ENCODE measurements at regions not wholly inside any gene's neighbourhood (a gene's known extent, or its start where the extent isn't known, plus 50 kb on each side); places are given as distances from the start of the nearest gene placed in this dataset.

DNA sequence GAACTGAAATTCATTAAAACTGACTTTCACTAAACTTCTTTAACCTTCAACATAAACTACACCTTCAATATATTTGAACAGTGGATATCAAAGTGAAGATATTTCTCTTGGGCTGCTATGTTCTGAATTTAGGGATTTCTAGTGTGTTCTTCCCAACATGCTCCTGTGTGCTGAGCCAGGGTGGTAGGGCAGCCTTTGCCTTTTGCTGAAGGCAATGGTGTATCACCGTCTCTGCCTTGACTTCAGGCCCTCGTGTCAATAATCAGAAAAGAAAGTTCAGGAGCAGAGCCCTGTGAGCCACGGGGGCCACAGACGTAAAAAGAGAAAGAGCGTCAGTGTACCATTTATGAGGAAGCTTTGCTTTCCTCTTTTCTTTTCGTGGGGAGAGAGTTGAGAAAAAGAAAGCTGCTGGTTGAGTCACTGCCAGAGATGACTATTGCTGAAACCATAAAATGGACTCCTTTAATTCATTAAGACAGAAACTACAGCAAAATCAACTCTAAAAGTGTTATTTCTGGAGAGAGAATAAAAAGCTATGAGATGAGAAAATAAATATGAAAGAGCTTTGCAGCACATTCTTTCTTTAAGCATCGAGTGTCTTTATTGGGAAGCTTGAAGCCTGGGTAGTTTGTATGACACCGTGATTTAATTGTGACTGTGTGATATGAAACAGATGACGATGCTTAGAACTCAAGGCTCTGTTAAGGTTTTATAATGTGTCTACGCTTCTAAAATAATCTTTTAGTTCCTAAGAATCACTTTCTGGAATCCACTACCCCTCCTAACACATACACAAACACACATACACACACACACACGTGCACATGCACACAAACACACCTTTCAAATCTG is 271.8 kb upstream of the MTNR1B start:
- Histone ChIP-seq H3K79me1 (ENCODE audit: low read length) (no peaks in the 10 kb centered on the region), H4K8ac (ENCODE audit: low read depth, low read length) (no peak overlapping the region), H3K4me3 (ENCODE audit: low read depth, low read length) (no peak overlapping the region), H3K27ac (ENCODE audit: low read depth, low read length) (no peak overlapping the region), H4K12ac (ENCODE audit: low read depth, low read length) (no peak overlapping the region), H3K27me3 (ENCODE audit: insufficient read depth, low read length) (no peaks in the 10 kb centered on the region), H3K23ac (ENCODE audit: low read length) (no peak overlapping the region), H3K18ac (ENCODE audit: low read length) (no peak overlapping the region), H3K4ac (ENCODE audit: low read depth, low read length) (no peak overlapping the region), H3K4me1 (ENCODE audit: control insufficient read depth in 1 of 2, insufficient read depth in 2 of 2, low read length in 2 of 2) (peaks cover 0 to 4% of the 10 kb centered on the region in 2 experiments), H2AK5ac (ENCODE audit: low read length) (no peak overlapping the region), H2BK120ac (ENCODE audit: insufficient read depth, low read length, poor library complexity) (no peak overlapping the region), H3K9me3 (ENCODE audit: insufficient read depth, low read depth, low read length) (no peaks in the 10 kb centered on the region), H3K9ac (ENCODE audit: low read length) (no peak overlapping the region), H3K14ac (ENCODE audit: low read length) (no peak overlapping the region), H3K79me2 (ENCODE audit: control insufficient read depth, insufficient read depth, low read length, poor library complexity) (no peaks in the 10 kb centered on the region), H4K91ac (ENCODE audit: low read depth, low read length) (no peak overlapping the region), H2BK5ac (ENCODE audit: low read depth, low read length, poor library complexity) (no peak overlapping the region), H2BK12ac (ENCODE audit: low read length) (no peak overlapping the region), H2AFZ (ENCODE audit: insufficient read depth, low read length, poor library complexity) (no peak overlapping the region), H3K4me2 (ENCODE audit: low read length) (no peak overlapping the region), H3K36me3 (ENCODE audit: control insufficient read depth in 1 of 2, insufficient read depth in 2 of 2, low read length in 2 of 2) (no peaks in the 10 kb centered on the region)
- WGBS (ENCODE audit: extremely low coverage, insufficient coverage, insufficient read length) = no CpG with 5 or more reads among the region's 11 CpGs
- DNase-seq = no peak

GRCh38 chr11:92698742-92699141 is 270.7 kb upstream of the MTNR1B start:
- no peak overlapping the region for H3K9ac ChIP-seq (ENCODE audit: low read length)

GRCh38 chr11:92702037-92702804 is 267.2 kb upstream of the MTNR1B start:
- no peak overlapping the region for H3K4ac ChIP-seq (ENCODE audit: low read depth, low read length)
- H2AK5ac ChIP-seq (ENCODE audit: low read length) = no peak overlapping the region
- H3K4me2 ChIP-seq (ENCODE audit: low read length) = no peak overlapping the region
- H3K9ac ChIP-seq (ENCODE audit: low read length) = no peak overlapping the region
- no peaks in the 10 kb centered on the region for H3K79me2 ChIP-seq (ENCODE audit: control insufficient read depth, insufficient read depth, low read length, poor library complexity)
- H3K14ac ChIP-seq (ENCODE audit: low read length) = no peak overlapping the region
- H3K4me1 ChIP-seq (ENCODE audit: control insufficient read depth in 1 of 2, insufficient read depth in 2 of 2, low read length in 2 of 2) = no peaks in the 10 kb centered on the region
- no peak overlapping the region for H3K23ac ChIP-seq (ENCODE audit: low read length)
- H2BK120ac ChIP-seq (ENCODE audit: insufficient read depth, low read length, poor library complexity) = no peak overlapping the region
- H3K4me3 ChIP-seq (ENCODE audit: low read depth, low read length) = no peak overlapping the region
- no peak overlapping the region for H4K12ac ChIP-seq (ENCODE audit: low read depth, low read length)
- H3K79me1 ChIP-seq (ENCODE audit: low read length) = no peaks in the 10 kb centered on the region
- H3K27ac ChIP-seq (ENCODE audit: low read depth, low read length) = no peak overlapping the region
- H3K18ac ChIP-seq (ENCODE audit: low read length) = no peak overlapping the region
- H2BK12ac ChIP-seq (ENCODE audit: low read length) = no peak overlapping the region
- no peak for DNase-seq
- H2AFZ ChIP-seq (ENCODE audit: insufficient read depth, low read length, poor library complexity) = no peak overlapping the region
- peaks cover 8% of the 10 kb centered on the region for H3K9me3 ChIP-seq (ENCODE audit: insufficient read depth, low read depth, low read length)
- no CpG with 5 or more reads among the region's 8 CpGs for WGBS (ENCODE audit: extremely low coverage, insufficient coverage, insufficient read length)
- H4K8ac ChIP-seq (ENCODE audit: low read depth, low read length) = no peak overlapping the region
- H2BK5ac ChIP-seq (ENCODE audit: low read depth, low read length, poor library complexity) = no peak overlapping the region
- H3K36me3 ChIP-seq (ENCODE audit: control insufficient read depth in 1 of 2, insufficient read depth in 2 of 2, low read length in 2 of 2) = no peaks in the 10 kb centered on the region
- no peak overlapping the region for H4K91ac ChIP-seq (ENCODE audit: low read depth, low read length)
- H3K27me3 ChIP-seq (ENCODE audit: insufficient read depth, low read length) = no peaks in the 10 kb centered on the region

More at GRCh38 chr11:92698742-92699141, 270.7 kb upstream of the MTNR1B start:
- Histone ChIP-seq H3K18ac (ENCODE audit: low read length) (no peak overlapping the region), H2BK5ac (ENCODE audit: low read depth, low read length, poor library complexity) (no peak overlapping the region), H3K4ac (ENCODE audit: low read depth, low read length) (no peak overlapping the region), H3K4me2 (ENCODE audit: low read length) (no peak overlapping the region), H4K8ac (ENCODE audit: low read depth, low read length) (no peak overlapping the region), H2BK12ac (ENCODE audit: low read length) (no peak overlapping the region), H4K12ac (ENCODE audit: low read depth, low read length) (no peak overlapping the region), H2AK5ac (ENCODE audit: low read length) (no peak overlapping the region), H3K79me1 (ENCODE audit: low read length) (no peaks in the 10 kb centered on the region), H3K79me2 (ENCODE audit: control insufficient read depth, insufficient read depth, low read length, poor library complexity) (no peaks in the 10 kb centered on the region), H2AFZ (ENCODE audit: insufficient read depth, low read length, poor library complexity) (no peak overlapping the region), H3K4me1 (ENCODE audit: control insufficient read depth in 1 of 2, insufficient read depth in 2 of 2, low read length in 2 of 2) (peaks cover 0 to 4% of the 10 kb centered on the region in 2 experiments), H3K9me3 (ENCODE audit: insufficient read depth, low read depth, low read length) (no peaks in the 10 kb centered on the region), H3K27ac (ENCODE audit: low read depth, low read length) (no peak overlapping the region), H3K14ac (ENCODE audit: low read length) (no peak overlapping the region), H4K91ac (ENCODE audit: low read depth, low read length) (no peak overlapping the region), H3K4me3 (ENCODE audit: low read depth, low read length) (no peak overlapping the region), H3K36me3 (ENCODE audit: control insufficient read depth in 1 of 2, insufficient read depth in 2 of 2, low read length in 2 of 2) (no peaks in the 10 kb centered on the region), H3K23ac (ENCODE audit: low read length) (no peak overlapping the region), H2BK120ac (ENCODE audit: insufficient read depth, low read length, poor library complexity) (no peak overlapping the region), H3K27me3 (ENCODE audit: insufficient read depth, low read length) (no peaks in the 10 kb centered on the region)
- WGBS (ENCODE audit: extremely low coverage, insufficient coverage, insufficient read length) = no CpG with 5 or more reads among the region's 2 CpGs
- DNase-seq = no peak

GRCh38 chr11:92702805-92703448 is 266.5 kb upstream of the MTNR1B start:
- H3K9ac ChIP-seq (ENCODE audit: low read length) = no peak overlapping the region
- H3K9me3 ChIP-seq (ENCODE audit: insufficient read depth, low read depth, low read length) = peaks cover 8% of the 10 kb centered on the region
- H3K27ac ChIP-seq (ENCODE audit: low read depth, low read length) = no peak overlapping the region
- H2BK5ac ChIP-seq (ENCODE audit: low read depth, low read length, poor library complexity) = no peak overlapping the region
- no peak for DNase-seq
- H4K12ac ChIP-seq (ENCODE audit: low read depth, low read length) = no peak overlapping the region
- H3K27me3 ChIP-seq (ENCODE audit: insufficient read depth, low read length) = no peaks in the 10 kb centered on the region
- H3K14ac ChIP-seq (ENCODE audit: low read length) = no peak overlapping the region
- no peak overlapping the region for H3K18ac ChIP-seq (ENCODE audit: low read length)
- H3K4me3 ChIP-seq (ENCODE audit: low read depth, low read length) = no peak overlapping the region
- H4K91ac ChIP-seq (ENCODE audit: low read depth, low read length) = no peak overlapping the region
- H3K36me3 ChIP-seq (ENCODE audit: control insufficient read depth in 1 of 2, insufficient read depth in 2 of 2, low read length in 2 of 2) = no peaks in the 10 kb centered on the region
- no peaks in the 10 kb centered on the region for H3K79me2 ChIP-seq (ENCODE audit: control insufficient read depth, insufficient read depth, low read length, poor library complexity)
- H3K4me1 ChIP-seq (ENCODE audit: control insufficient read depth in 1 of 2, insufficient read depth in 2 of 2, low read length in 2 of 2) = no peaks in the 10 kb centered on the region
- H3K79me1 ChIP-seq (ENCODE audit: low read length) = no peaks in the 10 kb centered on the region
- H2BK12ac ChIP-seq (ENCODE audit: low read length) = no peak overlapping the region
- H2AFZ ChIP-seq (ENCODE audit: insufficient read depth, low read length, poor library complexity) = no peak overlapping the region
- H2BK120ac ChIP-seq (ENCODE audit: insufficient read depth, low read length, poor library complexity) = no peak overlapping the region
- H3K4ac ChIP-seq (ENCODE audit: low read depth, low read length) = no peak overlapping the region
- no peak overlapping the region for H3K23ac ChIP-seq (ENCODE audit: low read length)
- H3K4me2 ChIP-seq (ENCODE audit: low read length) = no peak overlapping the region
- no peak overlapping the region for H4K8ac ChIP-seq (ENCODE audit: low read depth, low read length)
- no peak overlapping the region for H2AK5ac ChIP-seq (ENCODE audit: low read length)

All from trophoblast cell (in vitro differentiated cells and primary cell).